PC-3 (cell line): ENCODE measurements at regions not wholly inside any gene's neighbourhood (a gene's known extent, or its start where the extent isn't known, plus 50 kb on each side); places are given as distances from the start of the nearest gene placed in this dataset.

Experiments used
- ATAC-seq: fragments of 200-7000 bp; cut with Tn5 transposase; 2 replicates; pipeline ENCODE4 v1.9.1; 2020; ENCODE audit warnings: mild to moderate bottlenecking, moderate library complexity
- BruUV-seq: library from RNA; stranded (reverse); fragments of 400-500 nt; replicated peaks from 2 replicates; lab custom pipeline; 2021; lab: Mats Ljungman, UMichigan
- CTCF ChIA-PET: fragments of 300-600 bp; sonication (Branson Sonifier 250); formaldehyde crosslinking; loops from one replicate; lab custom pipeline; 2022; ENCODE audit warnings: antibody characterized with exemption; lab: Charles Lee
- POLR2A ChIA-PET: fragments of 300-600 bp; sonication (Branson Sonifier 250); formaldehyde crosslinking; loops from one replicate; lab custom pipeline; 2022; ENCODE audit warnings: antibody characterized with exemption; ENCODE audit not compliant: unreplicated experiment; lab: Charles Lee
- DNase-seq: peaks from one replicate; pipeline ENCODE4 v3.0.0-alpha.2; 2015
- H2AFZ ChIP-seq: fragments of 300-600 bp; sonication (generic); 2 replicates; pipeline ENCODE4 v1.6.0; 2016; ENCODE audit warnings: antibody characterized with exemption, low read length
- H3F3A ChIP-seq: fragments of 300-600 bp; sonication (generic); one replicate; pipeline ENCODE4 v1.6.0; 2017; ENCODE audit warnings: antibody characterized with exemption, low read length, control low read depth, mild to moderate bottlenecking; ENCODE audit not compliant: unreplicated experiment
- H3K27ac ChIP-seq: fragments of 300-600 bp; sonication (generic); 2 replicates; pipeline ENCODE4 v1.5.1; 2016; ENCODE audit warnings: mild to moderate bottlenecking, low read length
- H3K27me3 ChIP-seq: fragments of 300-600 bp; sonication (generic); 2 replicates; pipeline ENCODE4 v1.6.1; 2016; ENCODE audit warnings: low read length, mixed read lengths
- H3K36me3 ChIP-seq: fragments of 300-600 bp; sonication (generic); 2 replicates; pipeline ENCODE4 v1.6.1; 2016; ENCODE audit warnings: low read depth, mixed run types, low read length, mixed read lengths
- H3K4me1 ChIP-seq: fragments of 300-600 bp; sonication (generic); 2 replicates; pipeline ENCODE4 v1.5.1; 2016; ENCODE audit warnings: low read length; ENCODE audit not compliant: insufficient read depth
- H3K4me2 ChIP-seq: fragments of 300-600 bp; sonication (generic); 2 replicates; pipeline ENCODE4 v1.6.0; 2016; ENCODE audit warnings: low read length
- H3K4me3 ChIP-seq: fragments of 300-600 bp; sonication (generic); 2 replicates; pipeline ENCODE4 v1.5.1; 2016; ENCODE audit warnings: mild to moderate bottlenecking, low read length, mixed read lengths
- H3K79me2 ChIP-seq: fragments of 300-600 bp; sonication (generic); 2 replicates; pipeline ENCODE4 v1.6.1; 2017; ENCODE audit warnings: low read length, mixed read lengths
- H3K9ac ChIP-seq: fragments of 300-600 bp; sonication (generic); 2 replicates; pipeline ENCODE4 v1.6.0; 2016; ENCODE audit warnings: mild to moderate bottlenecking, low read length
- H3K9me2 ChIP-seq: fragments of 300-600 bp; sonication (generic); replicated peaks from 2 replicates; pipeline ENCODE4 v1.6.1; 2016; ENCODE audit warnings: mixed run types, low read length, mixed read lengths
- H3K9me3 ChIP-seq: fragments of 300-600 bp; sonication (generic); 2 replicates; pipeline ENCODE4 v1.6.1; 2016; ENCODE audit warnings: low read length, mixed read lengths
- H4K20me1 ChIP-seq: fragments of 300-600 bp; sonication (generic); 2 replicates; pipeline ENCODE4 v1.6.1; 2016; ENCODE audit warnings: low read length, mixed read lengths
- EZH2 ChIP-seq: fragments of 300-600 bp; sonication (generic); IDR thresholded peaks from one replicate; pipeline ENCODE4 v1.6.1; 2017; ENCODE audit warnings: antibody characterized with exemption, mild to moderate bottlenecking, low read length; ENCODE audit not compliant: unreplicated experiment
- EZH2phosphoT487 ChIP-seq: fragments of 300-600 bp; sonication (generic); IDR thresholded peaks from 2 replicates; pipeline ENCODE4 v1.6.1; 2018; ENCODE audit warnings: mild to moderate bottlenecking, antibody characterized with exemption, low read length, borderline replicate concordance
- intact Hi-C: fragments of 100-400 bp; cut with micrococcal nuclease; formaldehyde crosslinking; loops from 2 replicates; pipeline ENCODE4 v1.9.0; 2023
- TF ChIP-seq, protein P1 (sequence below): fragments of 300-600 bp; sonication (generic); conservative IDR thresholded peaks from 2 replicates; pipeline ENCODE4 v1.5.1; 2017; ENCODE audit warnings: antibody characterized with exemption, low read depth, mild to moderate bottlenecking, low read length

DNA sequence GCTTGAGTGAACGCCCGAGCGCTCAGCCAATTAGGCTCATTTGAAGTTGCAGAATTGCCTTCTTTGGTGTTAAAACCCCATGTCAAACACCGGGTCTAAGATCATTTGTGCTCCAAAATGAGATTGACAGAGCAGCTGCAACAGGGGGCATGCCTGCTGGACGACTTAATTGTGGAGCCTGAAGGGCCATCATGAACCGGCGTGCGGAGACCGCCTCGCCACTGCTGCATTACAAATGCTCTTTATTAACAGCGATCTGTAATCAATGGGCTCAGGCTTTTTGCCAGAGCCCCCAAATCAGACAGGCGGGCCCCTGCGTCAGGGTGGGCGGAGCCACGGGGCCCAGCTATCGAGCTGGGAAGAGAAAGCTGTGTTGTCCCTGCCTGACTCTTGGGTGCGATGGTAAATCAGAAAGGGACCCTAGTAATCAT lies 183.2 kb downstream of the SIM1 start:
- Histone ChIP-seq H3K4me3 (no peak overlapping the region), H3K4me2 (no peak overlapping the region), H3K79me2 (no peaks in the 10 kb centered on the region), H3F3A (no peaks in the 10 kb centered on the region), H4K20me1 (no peaks in the 10 kb centered on the region), H3K36me3 (no peaks in the 10 kb centered on the region), H3K27me3 (no peaks in the 10 kb centered on the region), H3K27ac (no peak overlapping the region), H3K9me2 (no peaks in the 10 kb centered on the region), H3K9me3 (no peaks in the 10 kb centered on the region), H2AFZ (no peak overlapping the region), H3K4me1 (peaks cover 15% of the 10 kb centered on the region), H3K9ac (no peak overlapping the region)
- ChIA-PET CTCF (no interaction called here), POLR2A (no interaction called here)
- ATAC-seq (no peak), DNase-seq (no peak)
- no peak for TF ChIP-seq EZH2
- TF ChIP-seq EZH2phosphoT487, result no peak
- TF ChIP-seq, protein P1, sequence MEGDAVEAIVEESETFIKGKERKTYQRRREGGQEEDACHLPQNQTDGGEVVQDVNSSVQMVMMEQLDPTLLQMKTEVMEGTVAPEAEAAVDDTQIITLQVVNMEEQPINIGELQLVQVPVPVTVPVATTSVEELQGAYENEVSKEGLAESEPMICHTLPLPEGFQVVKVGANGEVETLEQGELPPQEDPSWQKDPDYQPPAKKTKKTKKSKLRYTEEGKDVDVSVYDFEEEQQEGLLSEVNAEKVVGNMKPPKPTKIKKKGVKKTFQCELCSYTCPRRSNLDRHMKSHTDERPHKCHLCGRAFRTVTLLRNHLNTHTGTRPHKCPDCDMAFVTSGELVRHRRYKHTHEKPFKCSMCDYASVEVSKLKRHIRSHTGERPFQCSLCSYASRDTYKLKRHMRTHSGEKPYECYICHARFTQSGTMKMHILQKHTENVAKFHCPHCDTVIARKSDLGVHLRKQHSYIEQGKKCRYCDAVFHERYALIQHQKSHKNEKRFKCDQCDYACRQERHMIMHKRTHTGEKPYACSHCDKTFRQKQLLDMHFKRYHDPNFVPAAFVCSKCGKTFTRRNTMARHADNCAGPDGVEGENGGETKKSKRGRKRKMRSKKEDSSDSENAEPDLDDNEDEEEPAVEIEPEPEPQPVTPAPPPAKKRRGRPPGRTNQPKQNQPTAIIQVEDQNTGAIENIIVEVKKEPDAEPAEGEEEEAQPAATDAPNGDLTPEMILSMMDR, result no peak
- intact Hi-C loops, result no loop called here
- no TSS peak for BruUV-seq

DNA sequence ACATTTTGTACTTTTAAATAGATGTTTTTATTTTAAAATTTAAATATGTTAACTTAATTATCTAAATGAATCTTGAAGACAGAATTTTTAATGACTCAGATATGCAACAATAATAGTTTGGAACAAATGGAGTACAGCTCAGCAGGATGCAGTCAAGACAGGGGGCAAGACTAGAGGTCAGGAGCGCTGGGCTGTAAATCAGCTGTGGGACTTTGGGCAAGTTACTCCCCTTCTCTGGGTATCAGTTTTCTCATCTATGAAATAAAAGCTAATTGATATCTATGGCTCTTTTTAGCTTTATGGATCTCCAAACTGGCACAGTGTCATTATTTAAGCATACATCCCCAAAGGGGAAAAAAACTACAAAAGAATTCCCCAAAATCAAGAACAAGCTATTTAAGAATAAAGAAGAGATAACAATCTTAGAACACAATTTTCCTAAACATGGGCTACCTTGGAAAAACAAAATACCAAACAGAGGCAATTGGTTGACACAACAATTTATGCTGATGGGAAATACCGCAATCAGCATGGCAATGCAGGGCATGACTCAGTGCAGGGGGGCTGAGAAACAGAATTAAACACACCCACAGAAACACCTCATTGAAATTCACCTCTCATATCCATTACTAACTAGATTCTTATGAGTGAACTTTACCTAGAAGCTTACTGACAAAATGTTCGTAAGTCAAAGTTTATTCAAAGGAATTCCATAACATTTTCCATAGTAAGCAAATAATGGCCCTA lies 188.2 kb downstream of the SIM1 start:
- no peaks in the 10 kb centered on the region for H3K79me2 ChIP-seq
- DNase-seq (no peak), ATAC-seq (no peak)
- no peaks in the 10 kb centered on the region for H3K4me1 ChIP-seq
- H3K27me3 ChIP-seq, result no peaks in the 10 kb centered on the region
- H3K27ac ChIP-seq, result no peak overlapping the region
- no peaks in the 10 kb centered on the region for H3K36me3 ChIP-seq
- TF ChIP-seq EZH2, result no peak
- no peak for TF ChIP-seq EZH2phosphoT487
- TF ChIP-seq, protein P1, result no peak
- intact Hi-C loops, result no loop called here
- H3K9me3 ChIP-seq, result no peaks in the 10 kb centered on the region
- ChIA-PET POLR2A (no interaction called here), CTCF (no interaction called here)
- H4K20me1 ChIP-seq, result no peaks in the 10 kb centered on the region
- no peaks in the 10 kb centered on the region for H3F3A ChIP-seq
- H3K9me2 ChIP-seq, result no peaks in the 10 kb centered on the region
- no peak overlapping the region for H3K4me2 ChIP-seq
- no peak overlapping the region for H2AFZ ChIP-seq
- H3K9ac ChIP-seq, result no peak overlapping the region
- H3K4me3 ChIP-seq, result no peak overlapping the region
- BruUV-seq, result no TSS peak

- peaks cover 6% of the 10 kb centered on the region; the same call in 1 of the 2 replicates for H3K4me1 ChIP-seq
- H3K27me3 ChIP-seq, result no peaks in the 10 kb centered on the region
- no peak overlapping the region for H3K4me2 ChIP-seq
- H3K9me3 ChIP-seq, result no peaks in the 10 kb centered on the region
- no peaks in the 10 kb centered on the region for H3K36me3 ChIP-seq
- DNase-seq (no peak), ATAC-seq (no peak)
- ChIA-PET CTCF (no interaction called here), POLR2A (no interaction called here)
- no peaks in the 10 kb centered on the region for H3K9me2 ChIP-seq
- no peaks in the 10 kb centered on the region for H3K79me2 ChIP-seq
- no peaks in the 10 kb centered on the region for H4K20me1 ChIP-seq
- BruUV-seq, result no TSS peak
- TF ChIP-seq EZH2, result no peak
- TF ChIP-seq, protein P1, result no peak
- TF ChIP-seq EZH2phosphoT487, result no peak
- intact Hi-C loops, result no loop called here
- H3K4me3 ChIP-seq, result no peak overlapping the region
- no peak overlapping the region for H3K27ac ChIP-seq
- H3F3A ChIP-seq, result no peaks in the 10 kb centered on the region
- no peak overlapping the region for H2AFZ ChIP-seq
- no peak overlapping the region for H3K9ac ChIP-seq
Observed at GRCh38 chr6:100274147-100274546, 190.6 kb downstream of the SIM1 start.
